PC-3 (cell line): ENCODE measurements at regions not wholly inside any gene's neighbourhood (a gene's known extent, or its start where the extent isn't known, plus 50 kb on each side); places are given as distances from the start of the nearest gene placed in this dataset.

Source experiments
- EZH2 ChIP-seq: fragments of 300-600 bp; sonication (generic); IDR thresholded peaks from one replicate; pipeline ENCODE4 v1.6.1; 2017; ENCODE audit warnings: antibody characterized with exemption, mild to moderate bottlenecking, low read length; ENCODE audit not compliant: unreplicated experiment
- EZH2phosphoT487 ChIP-seq: fragments of 300-600 bp; sonication (generic); IDR thresholded peaks from 2 replicates; pipeline ENCODE4 v1.6.1; 2018; ENCODE audit warnings: mild to moderate bottlenecking, antibody characterized with exemption, low read length, borderline replicate concordance
- TF ChIP-seq, protein P1 (sequence below): fragments of 300-600 bp; sonication (generic); conservative IDR thresholded peaks from 2 replicates; pipeline ENCODE4 v1.5.1; 2017; ENCODE audit warnings: antibody characterized with exemption, low read depth, mild to moderate bottlenecking, low read length

- TF ChIP-seq EZH2 (no peak), EZH2phosphoT487 (no peak)
- TF ChIP-seq, protein P1, sequence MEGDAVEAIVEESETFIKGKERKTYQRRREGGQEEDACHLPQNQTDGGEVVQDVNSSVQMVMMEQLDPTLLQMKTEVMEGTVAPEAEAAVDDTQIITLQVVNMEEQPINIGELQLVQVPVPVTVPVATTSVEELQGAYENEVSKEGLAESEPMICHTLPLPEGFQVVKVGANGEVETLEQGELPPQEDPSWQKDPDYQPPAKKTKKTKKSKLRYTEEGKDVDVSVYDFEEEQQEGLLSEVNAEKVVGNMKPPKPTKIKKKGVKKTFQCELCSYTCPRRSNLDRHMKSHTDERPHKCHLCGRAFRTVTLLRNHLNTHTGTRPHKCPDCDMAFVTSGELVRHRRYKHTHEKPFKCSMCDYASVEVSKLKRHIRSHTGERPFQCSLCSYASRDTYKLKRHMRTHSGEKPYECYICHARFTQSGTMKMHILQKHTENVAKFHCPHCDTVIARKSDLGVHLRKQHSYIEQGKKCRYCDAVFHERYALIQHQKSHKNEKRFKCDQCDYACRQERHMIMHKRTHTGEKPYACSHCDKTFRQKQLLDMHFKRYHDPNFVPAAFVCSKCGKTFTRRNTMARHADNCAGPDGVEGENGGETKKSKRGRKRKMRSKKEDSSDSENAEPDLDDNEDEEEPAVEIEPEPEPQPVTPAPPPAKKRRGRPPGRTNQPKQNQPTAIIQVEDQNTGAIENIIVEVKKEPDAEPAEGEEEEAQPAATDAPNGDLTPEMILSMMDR = no peak
Observed at GRCh38 chr1:38657207-38657840, 202.2 kb downstream of the RRAGC start.
